ENCODE measurements at regions not wholly inside any gene's neighbourhood (a gene's known extent, or its start where the extent isn't known, plus 50 kb on each side); places are given as distances from the start of the nearest gene placed in this dataset.
"Not testable (repeated sequence)": the region's sequence is repeated elsewhere in the genome, so short reads cannot be mapped to it uniquely, and the experiment has no call there.

- Mint-ChIP-seq H3K9me3 (no peaks in the 10 kb centered on the region), H3K27ac (no peak overlapping the region), H3K27me3 (peaks cover 5% of the 10 kb centered on the region), H3K4me3 (no peak overlapping the region), H3K36me3 (ENCODE audit: low read depth) (no peaks in the 10 kb centered on the region), H3K4me1 (no peaks in the 10 kb centered on the region)
- no peak for DNase-seq
- ChIA-PET CTCF (interaction anchor here (1.6 kb wide), 1 partner anchor 15 kb away, joined by 4 read pairs; no protein-coding TSS in a partner anchor), POLR2A (no interaction called here)
Observed at GRCh38 chr3:38960042-38960622, 91.6 kb downstream of the SCN11A start.

GRCh38 chr3:38958026-38958720, 93.6 kb downstream of the SCN11A start:
- H3K36me3 Mint-ChIP-seq (ENCODE audit: low read depth): no peaks in the 10 kb centered on the region
- no peaks in the 10 kb centered on the region for H3K9me3 Mint-ChIP-seq
- no peaks in the 10 kb centered on the region for H3K4me1 Mint-ChIP-seq
- H3K4me3 Mint-ChIP-seq: no peak overlapping the region
- DNase-seq: no peak
- ChIA-PET POLR2A (no interaction called here), CTCF (no interaction called here)
- peaks cover 5% of the 10 kb centered on the region for H3K27me3 Mint-ChIP-seq
- no peak overlapping the region for H3K27ac Mint-ChIP-seq

DNA sequence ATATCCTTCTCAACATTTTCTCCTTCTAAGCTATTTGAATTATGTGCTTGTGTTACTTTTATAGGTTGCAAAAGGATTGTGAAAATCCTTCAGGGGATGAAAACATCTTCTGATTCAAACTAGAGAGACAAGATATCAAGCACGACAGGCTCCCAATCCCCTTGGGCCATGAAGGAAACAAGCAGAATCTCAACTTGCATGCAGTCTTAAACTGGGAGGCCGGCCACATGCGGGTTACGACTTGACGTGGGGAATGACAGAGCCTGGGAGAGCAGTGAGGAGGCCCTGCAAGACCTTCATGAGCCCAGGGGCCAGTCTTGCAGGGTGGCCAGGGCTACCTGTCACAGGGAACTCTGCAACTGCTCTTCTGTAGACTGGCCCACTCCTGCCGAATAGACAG, 94.4 kb downstream of the SCN11A start:
- Mint-ChIP-seq H3K9me3 (no peaks in the 10 kb centered on the region), H3K4me1 (no peaks in the 10 kb centered on the region), H3K27me3 (peaks cover 2% of the 10 kb centered on the region), H3K27ac (no peak overlapping the region), H3K36me3 (ENCODE audit: low read depth) (no peaks in the 10 kb centered on the region), H3K4me3 (no peak overlapping the region)
- ChIA-PET POLR2A (no interaction called here), CTCF (no interaction called here)
- DNase-seq: no peak

- Mint-ChIP-seq H3K4me3 (no peak overlapping the region), H3K9me3 (no peaks in the 10 kb centered on the region), H3K36me3 (ENCODE audit: low read depth) (no peaks in the 10 kb centered on the region), H3K4me1 (no peaks in the 10 kb centered on the region), H3K27me3 (no peaks in the 10 kb centered on the region), H3K27ac (no peak overlapping the region)
- POLR2A ChIA-PET: no interaction called here
- no peak for DNase-seq
- CTCF ChIA-PET: no interaction called here
Observed at GRCh38 chr3:38952721-38953120, 99.0 kb downstream of the SCN11A start.

GRCh38 chr3:38951167-38951566, 100.6 kb downstream of the SCN11A start:
- POLR2A ChIA-PET; H3K27ac Mint-ChIP-seq; H3K4me1 Mint-ChIP-seq; H3K27me3 Mint-ChIP-seq; DNase-seq; H3K9me3 Mint-ChIP-seq; H3K36me3 Mint-ChIP-seq (ENCODE audit: low read depth); CTCF ChIA-PET; H3K4me3 Mint-ChIP-seq: not testable (repeated sequence)

- H3K27ac Mint-ChIP-seq: no peak overlapping the region
- ChIA-PET CTCF (no interaction called here), POLR2A (no interaction called here)
- H3K4me3 Mint-ChIP-seq: no peak overlapping the region
- no peaks in the 10 kb centered on the region for H3K9me3 Mint-ChIP-seq
- no peaks in the 10 kb centered on the region for H3K4me1 Mint-ChIP-seq
- no peak for DNase-seq
- no peaks in the 10 kb centered on the region for H3K27me3 Mint-ChIP-seq
- H3K36me3 Mint-ChIP-seq (ENCODE audit: low read depth): no peaks in the 10 kb centered on the region
Observed at GRCh38 chr3:38950581-38950980, 101.2 kb downstream of the SCN11A start.

DNA sequence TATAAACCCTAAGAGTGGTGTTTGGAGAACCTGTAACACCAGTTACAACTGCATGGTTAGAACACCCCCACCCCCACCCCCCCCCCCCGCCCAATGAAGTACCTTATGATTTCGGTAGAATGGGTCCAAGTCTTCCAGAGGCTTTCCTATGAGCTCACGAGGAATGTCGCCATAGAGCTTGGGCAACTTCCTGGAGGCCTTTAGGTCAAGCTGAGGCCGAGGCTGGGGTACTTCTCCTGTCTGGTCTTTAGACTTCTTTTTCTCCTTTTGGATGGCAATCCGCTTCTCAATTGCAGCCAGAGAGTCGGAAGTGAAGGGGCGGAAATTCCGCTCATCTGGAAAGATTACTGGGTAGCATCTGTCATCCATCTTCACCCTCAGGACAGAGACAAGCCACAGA, 101.8 kb downstream of the SCN11A start:
- POLR2A ChIA-PET: no interaction called here
- no peaks in the 10 kb centered on the region for H3K9me3 Mint-ChIP-seq
- H3K27me3 Mint-ChIP-seq: no peaks in the 10 kb centered on the region
- H3K4me1 Mint-ChIP-seq: no peaks in the 10 kb centered on the region
- H3K4me3 Mint-ChIP-seq: no peak overlapping the region
- no peak overlapping the region for H3K27ac Mint-ChIP-seq
- CTCF ChIA-PET: no interaction called here
- no peaks in the 10 kb centered on the region for H3K36me3 Mint-ChIP-seq (ENCODE audit: low read depth)
- no peak for DNase-seq

- H3K36me3 Mint-ChIP-seq (ENCODE audit: low read depth): no peaks in the 10 kb centered on the region
- no peak overlapping the region for H3K27ac Mint-ChIP-seq
- no peak for DNase-seq
- CTCF ChIA-PET: no interaction called here
- peaks cover 4% of the 10 kb centered on the region for H3K27me3 Mint-ChIP-seq
- H3K9me3 Mint-ChIP-seq: no peaks in the 10 kb centered on the region
- POLR2A ChIA-PET: no interaction called here
- no peaks in the 10 kb centered on the region for H3K4me1 Mint-ChIP-seq
- H3K4me3 Mint-ChIP-seq: no peak overlapping the region
Observed at GRCh38 chr3:38940394-38940793, 111.3 kb downstream of the SCN11A start.

DNA sequence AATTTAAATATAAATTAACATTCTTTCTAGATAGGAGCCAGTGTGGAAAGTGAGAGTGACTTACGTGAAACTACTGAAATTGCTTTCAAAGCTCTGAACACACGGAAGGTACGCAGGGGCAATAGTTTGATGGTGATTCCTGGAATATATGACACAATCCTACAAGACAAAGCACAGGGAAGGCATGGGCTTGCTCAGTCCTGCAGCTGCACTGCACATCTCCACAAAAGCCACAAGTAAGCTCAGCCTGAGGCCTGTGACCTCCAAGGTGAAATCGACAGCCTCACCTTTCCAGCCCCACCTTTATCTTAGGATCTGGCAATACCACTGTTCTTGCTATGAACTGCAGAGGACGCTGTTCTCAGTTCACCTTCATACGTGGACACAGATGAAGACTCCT, 109.3 kb upstream of the SCN10A start:
- no peaks in the 10 kb centered on the region for H3K9me3 Mint-ChIP-seq
- no peak overlapping the region for H3K4me3 Mint-ChIP-seq
- no peaks in the 10 kb centered on the region for H3K36me3 Mint-ChIP-seq (ENCODE audit: low read depth)
- H3K27ac Mint-ChIP-seq: no peak overlapping the region
- POLR2A ChIA-PET: no interaction called here
- CTCF ChIA-PET: no interaction called here
- peaks cover 13% of the 10 kb centered on the region for H3K27me3 Mint-ChIP-seq
- H3K4me1 Mint-ChIP-seq: no peaks in the 10 kb centered on the region
- DNase-seq: no peak

- no peak for DNase-seq
- Mint-ChIP-seq H3K4me1 (peaks cover 3% of the 10 kb centered on the region), H3K27me3 (peaks cover 2% of the 10 kb centered on the region), H3K27ac (no peak overlapping the region), H3K9me3 (no peaks in the 10 kb centered on the region), H3K36me3 (ENCODE audit: low read depth) (no peaks in the 10 kb centered on the region), H3K4me3 (no peak overlapping the region)
- CTCF ChIA-PET: no interaction called here
- POLR2A ChIA-PET: no interaction called here
Observed at GRCh38 chr3:38916706-38917105, 100.7 kb upstream of the SCN10A start.

DNA sequence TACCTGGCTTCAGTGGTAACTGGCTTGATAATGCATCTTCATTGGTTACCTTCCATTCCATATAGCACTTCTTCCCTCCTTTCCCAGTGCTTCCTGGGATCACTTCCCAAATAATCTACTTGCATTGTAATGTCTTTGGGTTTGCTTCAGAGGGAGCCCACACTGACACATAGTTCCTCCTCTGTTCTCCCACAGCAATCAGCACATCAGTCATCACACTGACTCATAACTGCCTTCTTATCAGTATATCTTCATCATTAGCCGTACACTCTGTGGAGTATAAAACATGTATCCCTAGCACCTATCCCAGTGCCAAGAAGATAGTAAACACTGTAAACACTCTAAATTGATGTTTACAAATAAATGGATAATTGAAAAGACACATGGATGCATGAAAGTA, 91.4 kb upstream of the SCN10A start:
- Mint-ChIP-seq H3K9me3 (no peaks in the 10 kb centered on the region), H3K27ac (no peak overlapping the region), H3K27me3 (peaks cover 5% of the 10 kb centered on the region), H3K4me3 (no peak overlapping the region), H3K36me3 (ENCODE audit: low read depth) (no peaks in the 10 kb centered on the region), H3K4me1 (no peaks in the 10 kb centered on the region)
- CTCF ChIA-PET: no interaction called here
- DNase-seq: no peak
- POLR2A ChIA-PET: no interaction called here

- no peak overlapping the region for H3K27ac Mint-ChIP-seq
- H3K9me3 Mint-ChIP-seq: peaks cover 5% of the 10 kb centered on the region
- ChIA-PET POLR2A (no interaction called here), CTCF (no interaction called here)
- no peaks in the 10 kb centered on the region for H3K36me3 Mint-ChIP-seq (ENCODE audit: low read depth)
- H3K4me1 Mint-ChIP-seq: no peaks in the 10 kb centered on the region
- no peak overlapping the region for H3K4me3 Mint-ChIP-seq
- H3K27me3 Mint-ChIP-seq: peaks cover 8% of the 10 kb centered on the region
- DNase-seq: no peak
Observed at GRCh38 chr3:38890426-38890825, 74.4 kb upstream of the SCN10A start.

DNA sequence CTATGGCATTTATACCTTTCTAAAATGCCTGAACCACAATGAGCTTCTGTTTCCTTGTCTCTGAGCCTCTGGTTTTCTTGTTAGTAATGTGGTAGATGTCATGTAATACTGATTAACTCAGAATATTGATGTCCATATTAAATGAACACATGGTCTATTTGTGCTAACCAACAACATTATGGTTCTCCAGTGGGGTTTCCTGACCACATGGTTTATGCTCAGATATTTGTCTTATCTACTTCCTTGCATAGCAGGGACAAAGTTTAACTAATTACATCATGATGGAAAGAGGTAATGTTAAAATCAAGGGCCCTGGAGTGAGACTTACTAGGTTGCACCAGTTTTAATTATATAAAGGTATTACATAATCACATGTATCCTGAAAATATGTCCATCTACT, 62.6 kb upstream of the SCN10A start:
- H3K27ac Mint-ChIP-seq: no peak overlapping the region
- H3K4me3 Mint-ChIP-seq: no peak overlapping the region
- ChIA-PET POLR2A (no interaction called here), CTCF (no interaction called here)
- no peaks in the 10 kb centered on the region for H3K4me1 Mint-ChIP-seq
- H3K36me3 Mint-ChIP-seq (ENCODE audit: low read depth): no peaks in the 10 kb centered on the region
- no peaks in the 10 kb centered on the region for H3K27me3 Mint-ChIP-seq
- H3K9me3 Mint-ChIP-seq: no peaks in the 10 kb centered on the region
- DNase-seq: no peak

All from activated CD4-positive, alpha-beta memory T cell treated with anti-CD3 and anti-CD28 coated beads, Interleukin-2, amount 10 ng/mL, durations not matched to agents 7 days and 5 days (primary cell).